Gastrocnemius medialis (tissue), 4 donors: ENCODE measurements at regions not wholly inside any gene's neighbourhood (a gene's known extent, or its start where the extent isn't known, plus 50 kb on each side); places are given as distances from the start of the nearest gene placed in this dataset.

ENCODE experiments used
- CTCF ChIP-seq, 5 experiments: fragments of 450-650 bp in 3 of 5; fragments of 200-600 bp in 2 of 5; sonication (generic) in 2 of 5; IDR thresholded peaks in 4 of 5; conservative IDR thresholded peaks in 1 of 5; 1 replicate in 4 of 5; 2 replicates in 1 of 5; pipeline ENCODE4 v1.5.1; 2016 to 2019; ENCODE audit warnings: antibody characterized with exemption in 5 of 5, mild to moderate bottlenecking in 3 of 5, moderate library complexity in 3 of 5
- POLR2A ChIP-seq, 2 donors: fragments of 450-650 bp; IDR thresholded peaks; one replicate each; pipeline ENCODE4 v1.6.1; 2017; ENCODE audit warnings: antibody characterized with exemption in 2 of 2, mild to moderate bottlenecking in 2 of 2, moderate library complexity in 2 of 2

- TF ChIP-seq CTCF (IDR thresholded peaks at IDR 0.05 in 4 of 5, conservative IDR thresholded peaks at IDR 0.05 in 1 of 5) (no peak), POLR2A (IDR thresholded peaks at IDR 0.05) (no peak)
Measured at GRCh38 chr12:77723308-77723707, 107.4 kb upstream of the NAV3 start.
